DND-41 (cell line): ENCODE measurements at regions not wholly inside any gene's neighbourhood (a gene's known extent, or its start where the extent isn't known, plus 50 kb on each side); places are given as distances from the start of the nearest gene placed in this dataset.

Experiments
- ATAC-seq: fragments of 200-7000 bp; cut with Tn5 transposase; 3 replicates; pipeline ENCODE4 v1.9.1; 2021; ENCODE audit warnings: low read depth; ENCODE audit not compliant: insufficient read depth
- DNase-seq: peaks from one replicate; pipeline ENCODE4 v3.0.0-alpha.2; 2020
- H2AFZ ChIP-seq: 2 replicates; pipeline ENCODE4 v1.6.0; 2012; ENCODE audit warnings: low read depth, low read length
- H3K27ac ChIP-seq: 2 replicates; pipeline ENCODE4 v1.5.1; 2012; ENCODE audit warnings: low read length, inconsistent platforms
- H3K27me3 ChIP-seq: fragments of 200-600 bp; sonication (generic); 2 replicates; pipeline ENCODE4 v1.6.0; 2012; ENCODE audit warnings: low read length, mild to moderate bottlenecking, inconsistent platforms; ENCODE audit not compliant: insufficient read depth, poor library complexity
- H3K36me3 ChIP-seq: 2 replicates; pipeline ENCODE4 v1.5.1; 2012; ENCODE audit warnings: low read length, inconsistent platforms; ENCODE audit not compliant: insufficient read depth
- H3K4me1 ChIP-seq: 2 replicates; pipeline ENCODE4 v1.5.1; 2012; ENCODE audit warnings: mild to moderate bottlenecking, low read length; ENCODE audit not compliant: insufficient read depth
- H3K4me2 ChIP-seq: 2 replicates; pipeline ENCODE4 v1.6.0; 2012; ENCODE audit warnings: mild to moderate bottlenecking, moderate library complexity, low read length, inconsistent platforms; ENCODE audit not compliant: insufficient read depth
- H3K4me3 ChIP-seq, 2 experiments: fragments of 200-600 bp in 1 of 2; shearing (Covaris generic) in 1 of 2; 2 replicates each; pipeline ENCODE4 v1.5.1; 2012 to 2016; ENCODE audit warnings: inconsistent platforms in 2 of 2, low read length in 2 of 2, mild to moderate bottlenecking in 2 of 2, low read depth in 1 of 2, moderate library complexity in 1 of 2
- H3K79me2 ChIP-seq: 2 replicates; pipeline ENCODE4 v1.6.0; 2012; ENCODE audit warnings: low read length, inconsistent platforms; ENCODE audit not compliant: insufficient read depth
- H3K9ac ChIP-seq: 2 replicates; pipeline ENCODE4 v1.6.0; 2012; ENCODE audit warnings: low read depth, mild to moderate bottlenecking, inconsistent platforms, low read length, moderate library complexity
- H3K9me3 ChIP-seq: 2 replicates; pipeline ENCODE4 v1.5.1; 2012; ENCODE audit warnings: low read length, moderate library complexity, mild to moderate bottlenecking, inconsistent platforms; ENCODE audit not compliant: insufficient read depth, severe bottlenecking
- H4K20me1 ChIP-seq: 2 replicates; pipeline ENCODE4 v1.6.0; 2012; ENCODE audit warnings: low read length; ENCODE audit not compliant: insufficient read depth
- EZH2 ChIP-seq: IDR thresholded peaks from 3 replicates; pipeline ENCODE4 v1.6.1; 2012; ENCODE audit warnings: borderline replicate concordance, low read depth, mild to moderate bottlenecking, moderate library complexity, low read length, inconsistent platforms; ENCODE audit not compliant: severe bottlenecking
- TF ChIP-seq, protein P1 (sequence below): IDR thresholded peaks from 2 replicates; pipeline ENCODE4 v1.5.1; 2012; ENCODE audit warnings: borderline replicate concordance, low read length, moderate library complexity, mild to moderate bottlenecking; ENCODE audit not compliant: poor library complexity, severe bottlenecking; ENCODE audit errors: extremely low read depth

DNA sequence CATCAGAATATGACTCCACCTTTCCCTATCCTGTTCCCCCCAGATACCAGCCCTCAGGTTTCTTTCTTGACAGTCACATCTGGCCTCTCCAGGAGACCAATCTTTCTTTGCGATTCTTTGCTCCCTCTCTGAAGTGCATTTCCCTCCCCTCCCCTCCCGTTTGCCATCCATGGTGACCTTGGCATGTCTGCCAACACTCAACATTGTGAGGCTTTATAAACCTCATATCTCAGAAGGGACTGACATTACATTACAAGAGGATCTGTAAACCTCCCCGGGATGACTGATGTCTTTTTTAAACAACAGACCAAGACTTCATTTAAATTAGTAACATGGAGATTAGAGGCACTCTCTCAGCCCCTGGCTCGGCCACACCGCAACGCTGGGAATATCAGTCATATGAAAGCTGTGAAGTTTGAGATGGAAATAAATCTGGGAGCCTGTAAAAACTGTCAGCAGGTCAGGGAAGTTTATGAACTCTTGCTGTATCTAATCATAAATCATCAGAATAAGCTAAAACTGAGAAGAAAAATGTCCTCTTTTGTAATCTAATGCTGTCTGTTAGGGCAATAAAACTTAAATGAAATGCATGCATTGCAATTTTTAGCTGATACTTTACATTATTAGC, 401.7 kb upstream of the PROX1 start:
- Histone ChIP-seq H3K9me3 (no peaks in the 10 kb centered on the region), H3K4me1 (no peaks in the 10 kb centered on the region), H3K27me3 (peaks cover 3% of the 10 kb centered on the region), H3K4me2 (no peak overlapping the region), H3K36me3 (no peaks in the 10 kb centered on the region), H3K4me3 (no peak overlapping the region), H3K9ac (no peak overlapping the region), H3K79me2 (no peaks in the 10 kb centered on the region), H3K27ac (no peak overlapping the region), H4K20me1 (no peaks in the 10 kb centered on the region), H2AFZ (no peak overlapping the region)
- no peak for ATAC-seq
- DNase-seq, result no peak
- TF ChIP-seq, protein P1, sequence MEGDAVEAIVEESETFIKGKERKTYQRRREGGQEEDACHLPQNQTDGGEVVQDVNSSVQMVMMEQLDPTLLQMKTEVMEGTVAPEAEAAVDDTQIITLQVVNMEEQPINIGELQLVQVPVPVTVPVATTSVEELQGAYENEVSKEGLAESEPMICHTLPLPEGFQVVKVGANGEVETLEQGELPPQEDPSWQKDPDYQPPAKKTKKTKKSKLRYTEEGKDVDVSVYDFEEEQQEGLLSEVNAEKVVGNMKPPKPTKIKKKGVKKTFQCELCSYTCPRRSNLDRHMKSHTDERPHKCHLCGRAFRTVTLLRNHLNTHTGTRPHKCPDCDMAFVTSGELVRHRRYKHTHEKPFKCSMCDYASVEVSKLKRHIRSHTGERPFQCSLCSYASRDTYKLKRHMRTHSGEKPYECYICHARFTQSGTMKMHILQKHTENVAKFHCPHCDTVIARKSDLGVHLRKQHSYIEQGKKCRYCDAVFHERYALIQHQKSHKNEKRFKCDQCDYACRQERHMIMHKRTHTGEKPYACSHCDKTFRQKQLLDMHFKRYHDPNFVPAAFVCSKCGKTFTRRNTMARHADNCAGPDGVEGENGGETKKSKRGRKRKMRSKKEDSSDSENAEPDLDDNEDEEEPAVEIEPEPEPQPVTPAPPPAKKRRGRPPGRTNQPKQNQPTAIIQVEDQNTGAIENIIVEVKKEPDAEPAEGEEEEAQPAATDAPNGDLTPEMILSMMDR, result no peak
- no peak for TF ChIP-seq EZH2

DNA sequence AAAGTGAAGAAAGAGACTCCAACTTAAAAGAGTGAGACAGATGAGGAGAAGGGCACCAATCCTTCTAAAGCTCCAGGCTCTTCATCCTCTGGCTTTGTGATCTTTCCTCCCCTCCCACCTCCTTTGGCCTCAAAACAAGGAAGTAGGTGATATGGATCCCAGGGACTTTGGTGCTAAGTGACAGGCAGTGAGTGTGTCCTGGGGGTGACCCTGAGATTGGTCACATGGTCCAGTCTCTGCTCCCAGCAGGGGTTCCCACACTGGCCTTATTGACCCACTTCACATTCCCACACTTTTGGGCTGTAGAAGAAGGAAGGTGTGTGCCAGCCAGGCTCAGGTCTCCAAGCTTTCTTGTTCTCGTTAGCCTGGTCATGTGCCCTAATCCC, 401.2 kb upstream of the PROX1 start:
- no peak overlapping the region for H3K4me2 ChIP-seq
- TF ChIP-seq, protein P1, result no peak
- TF ChIP-seq EZH2, result no peak
- H4K20me1 ChIP-seq, result no peaks in the 10 kb centered on the region
- no peak overlapping the region for H3K4me3 ChIP-seq
- H3K27ac ChIP-seq, result no peak overlapping the region
- no peaks in the 10 kb centered on the region for H3K79me2 ChIP-seq
- no peak overlapping the region for H3K9ac ChIP-seq
- ATAC-seq (no peak), DNase-seq (no peak)
- no peaks in the 10 kb centered on the region for H3K9me3 ChIP-seq
- H3K27me3 ChIP-seq, result peaks cover 5% of the 10 kb centered on the region
- H3K4me1 ChIP-seq, result no peaks in the 10 kb centered on the region
- H2AFZ ChIP-seq, result no peak overlapping the region
- H3K36me3 ChIP-seq, result no peaks in the 10 kb centered on the region

DNA sequence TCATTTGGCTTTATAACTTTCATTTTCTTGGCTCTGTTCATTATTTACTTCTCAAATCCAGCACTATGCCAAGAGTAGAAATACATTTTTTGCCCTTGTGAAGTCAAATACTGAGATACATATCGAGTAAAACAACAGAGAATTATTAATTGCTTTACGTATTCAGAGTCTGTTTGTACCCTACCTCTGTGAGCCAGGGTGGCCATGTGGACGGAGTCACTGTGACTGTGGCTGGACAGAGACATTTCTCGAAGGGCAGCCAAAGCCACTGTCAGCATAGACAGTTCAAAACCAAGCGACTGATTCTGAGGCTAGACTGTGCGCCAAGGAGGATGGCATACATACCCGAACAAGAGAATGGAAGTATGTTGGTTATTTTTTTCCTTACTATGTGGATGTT, 391.0 kb upstream of the PROX1 start:
- no peaks in the 10 kb centered on the region for H3K36me3 ChIP-seq
- no peak overlapping the region for H2AFZ ChIP-seq
- no peak overlapping the region for H3K4me3 ChIP-seq
- H3K4me2 ChIP-seq, result no peak overlapping the region
- no peak overlapping the region for H3K27ac ChIP-seq
- H3K79me2 ChIP-seq, result no peaks in the 10 kb centered on the region
- H3K9me3 ChIP-seq, result no peaks in the 10 kb centered on the region
- TF ChIP-seq, protein P1, result no peak
- no peak for TF ChIP-seq EZH2
- no peaks in the 10 kb centered on the region for H4K20me1 ChIP-seq
- DNase-seq (no peak), ATAC-seq (no peak)
- H3K27me3 ChIP-seq, result peaks cover 3% of the 10 kb centered on the region
- no peak overlapping the region for H3K9ac ChIP-seq
- H3K4me1 ChIP-seq, result no peaks in the 10 kb centered on the region
